ENCODE measurements at regions not wholly inside any gene's neighbourhood (a gene's known extent, or its start where the extent isn't known, plus 50 kb on each side); places are given as distances from the start of the nearest gene placed in this dataset.

- TF ChIP-seq REST (IDR thresholded peaks at IDR 0.05) (no peak), CTCF (IDR thresholded peaks at IDR 0.05) (no peak)
Measured at GRCh38 chr2:14313341-14313740, 319.2 kb upstream of the LRATD1 start.

All from A549 (cell line).